ENCODE measurements at regions not wholly inside any gene's neighbourhood (a gene's known extent, or its start where the extent isn't known, plus 50 kb on each side); places are given as distances from the start of the nearest gene placed in this dataset.

DNA sequence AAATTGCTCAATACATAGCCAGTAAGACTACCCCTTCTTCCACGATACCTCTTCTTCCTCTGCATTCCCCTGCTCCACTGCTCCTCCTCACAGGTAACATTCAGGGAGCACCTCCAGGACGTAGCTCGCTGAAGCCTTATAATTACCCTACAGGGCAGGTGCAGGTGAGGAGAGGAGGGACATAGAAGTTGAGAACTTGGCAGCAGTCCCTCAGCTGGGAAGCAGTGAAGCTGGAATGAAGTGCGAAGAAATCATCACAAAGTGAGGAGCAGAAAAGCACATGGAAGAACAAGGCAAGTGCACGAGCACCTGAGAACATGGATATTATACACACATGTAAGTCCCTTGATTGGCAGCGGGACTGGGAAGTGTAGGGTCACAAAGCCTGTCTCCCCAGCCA, 118.2 kb downstream of the HSD17B3 start:
- no peak overlapping the region for H3K27ac Mint-ChIP-seq (ENCODE audit: unreplicated experiment)
- no peaks in the 10 kb centered on the region for H3K9me3 Mint-ChIP-seq (ENCODE audit: unreplicated experiment)
- H3K27me3 Mint-ChIP-seq (ENCODE audit: unreplicated experiment), result no peaks in the 10 kb centered on the region
- peaks cover 7% of the 10 kb centered on the region for H3K4me1 Mint-ChIP-seq (ENCODE audit: unreplicated experiment)
- no peak overlapping the region for H3K4me3 Mint-ChIP-seq (ENCODE audit: unreplicated experiment)
- DNase-seq (ENCODE audit: low spot score), result no peak
- TF ChIP-seq, protein P1, sequence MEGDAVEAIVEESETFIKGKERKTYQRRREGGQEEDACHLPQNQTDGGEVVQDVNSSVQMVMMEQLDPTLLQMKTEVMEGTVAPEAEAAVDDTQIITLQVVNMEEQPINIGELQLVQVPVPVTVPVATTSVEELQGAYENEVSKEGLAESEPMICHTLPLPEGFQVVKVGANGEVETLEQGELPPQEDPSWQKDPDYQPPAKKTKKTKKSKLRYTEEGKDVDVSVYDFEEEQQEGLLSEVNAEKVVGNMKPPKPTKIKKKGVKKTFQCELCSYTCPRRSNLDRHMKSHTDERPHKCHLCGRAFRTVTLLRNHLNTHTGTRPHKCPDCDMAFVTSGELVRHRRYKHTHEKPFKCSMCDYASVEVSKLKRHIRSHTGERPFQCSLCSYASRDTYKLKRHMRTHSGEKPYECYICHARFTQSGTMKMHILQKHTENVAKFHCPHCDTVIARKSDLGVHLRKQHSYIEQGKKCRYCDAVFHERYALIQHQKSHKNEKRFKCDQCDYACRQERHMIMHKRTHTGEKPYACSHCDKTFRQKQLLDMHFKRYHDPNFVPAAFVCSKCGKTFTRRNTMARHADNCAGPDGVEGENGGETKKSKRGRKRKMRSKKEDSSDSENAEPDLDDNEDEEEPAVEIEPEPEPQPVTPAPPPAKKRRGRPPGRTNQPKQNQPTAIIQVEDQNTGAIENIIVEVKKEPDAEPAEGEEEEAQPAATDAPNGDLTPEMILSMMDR (IDR thresholded peaks at IDR 0.05; ENCODE audit: unreplicated experiment), result no peak
- H3K36me3 Mint-ChIP-seq (ENCODE audit: low read depth, unreplicated experiment), result peaks cover 1% of the 10 kb centered on the region

DNA sequence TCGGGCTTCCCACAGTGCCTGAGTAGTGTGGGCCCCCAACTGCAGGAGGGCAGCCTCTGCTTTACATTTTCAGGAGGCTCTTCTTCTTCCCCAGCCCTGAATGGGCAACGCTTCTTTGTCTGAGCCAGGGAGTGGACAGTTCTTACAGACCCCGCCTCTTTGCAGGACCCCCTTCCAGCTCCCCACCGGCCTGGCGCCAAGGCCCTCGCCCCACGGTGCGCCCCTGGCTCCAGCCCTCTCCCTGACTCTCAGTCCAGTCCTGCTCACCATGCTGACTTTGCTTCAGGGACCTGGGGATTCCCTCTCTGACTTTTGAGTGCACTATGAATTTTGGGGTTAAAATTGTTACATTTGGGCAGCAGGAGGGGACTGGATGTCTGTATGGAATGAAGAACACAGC, 123.8 kb downstream of the HSD17B3 start:
- Mint-ChIP-seq H3K4me3 (ENCODE audit: unreplicated experiment) (no peak overlapping the region), H3K4me1 (ENCODE audit: unreplicated experiment) (peaks cover 46% of the 10 kb centered on the region), H3K27me3 (ENCODE audit: unreplicated experiment) (no peaks in the 10 kb centered on the region), H3K27ac (ENCODE audit: unreplicated experiment) (no peak overlapping the region), H3K9me3 (ENCODE audit: unreplicated experiment) (no peaks in the 10 kb centered on the region), H3K36me3 (ENCODE audit: low read depth, unreplicated experiment) (peaks cover 3% of the 10 kb centered on the region)
- DNase-seq (ENCODE audit: low spot score), result no peak
- TF ChIP-seq, protein P1 (IDR thresholded peaks at IDR 0.05; ENCODE audit: unreplicated experiment), result no peak

DNA sequence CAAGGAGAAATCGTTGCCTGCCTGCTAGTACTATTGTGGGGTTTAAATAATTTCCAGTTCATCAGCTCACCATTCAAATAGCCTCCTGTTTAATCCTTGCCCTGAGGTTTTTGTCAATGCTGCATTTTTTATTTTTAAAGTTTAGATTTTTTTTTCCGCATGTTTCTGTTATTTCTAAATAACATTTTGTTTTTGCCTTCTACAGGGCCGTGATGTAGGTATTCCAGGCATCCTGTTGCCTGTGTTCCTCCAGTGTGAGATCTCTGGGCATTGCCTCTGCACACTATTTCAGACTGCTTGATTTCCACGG, 124.3 kb downstream of the HSD17B3 start:
- Mint-ChIP-seq H3K36me3 (ENCODE audit: low read depth, unreplicated experiment) (peaks cover 3% of the 10 kb centered on the region), H3K27ac (ENCODE audit: unreplicated experiment) (no peak overlapping the region), H3K4me1 (ENCODE audit: unreplicated experiment) (peaks cover 50% of the 10 kb centered on the region), H3K4me3 (ENCODE audit: unreplicated experiment) (no peak overlapping the region), H3K27me3 (ENCODE audit: unreplicated experiment) (no peaks in the 10 kb centered on the region), H3K9me3 (ENCODE audit: unreplicated experiment) (no peaks in the 10 kb centered on the region)
- TF ChIP-seq, protein P1 (IDR thresholded peaks at IDR 0.05; ENCODE audit: unreplicated experiment), result no peak
- no peak for DNase-seq (ENCODE audit: low spot score)

DNA sequence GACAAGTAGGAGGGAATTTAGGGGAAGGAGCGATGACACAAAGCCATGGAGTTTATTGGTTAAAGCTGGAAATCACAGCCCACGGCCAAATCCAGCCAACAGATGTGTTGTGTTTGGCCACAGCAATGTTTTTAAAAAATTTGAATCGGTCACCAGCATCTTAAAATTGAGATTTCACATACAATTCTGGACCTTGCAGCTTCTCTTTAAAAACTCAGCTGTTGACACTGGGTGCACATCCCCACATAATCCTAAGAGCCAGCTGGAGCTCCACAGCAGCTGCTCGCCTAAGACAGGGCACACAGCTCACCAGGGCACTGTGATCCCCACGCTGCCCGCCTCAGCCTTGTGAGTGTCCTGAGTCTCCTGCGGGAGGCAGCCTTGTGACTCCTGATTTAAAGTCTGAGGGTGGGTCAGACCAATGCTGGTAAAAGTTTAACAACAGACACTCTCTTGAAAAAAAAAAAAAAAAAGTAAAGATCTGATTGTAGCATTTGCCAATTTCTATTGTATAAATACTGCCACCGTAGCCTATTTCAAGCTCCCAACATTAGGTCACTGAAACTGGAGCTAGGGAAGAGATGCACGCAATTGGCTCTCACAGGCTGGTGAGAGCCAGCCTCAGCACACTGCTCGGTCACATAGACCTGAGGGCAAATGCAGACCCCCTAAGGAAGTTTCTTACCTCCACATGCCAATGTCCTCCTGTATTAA, 124.8 kb downstream of the HSD17B3 start:
- Mint-ChIP-seq H3K27ac (ENCODE audit: unreplicated experiment) (peak overlapping the region; percentile 44), H3K4me3 (ENCODE audit: unreplicated experiment) (no peak overlapping the region), H3K9me3 (ENCODE audit: unreplicated experiment) (no peaks in the 10 kb centered on the region), H3K4me1 (ENCODE audit: unreplicated experiment) (peaks cover 54% of the 10 kb centered on the region), H3K27me3 (ENCODE audit: unreplicated experiment) (peaks cover 2% of the 10 kb centered on the region), H3K36me3 (ENCODE audit: low read depth, unreplicated experiment) (peaks cover 3% of the 10 kb centered on the region)
- TF ChIP-seq, protein P1 (IDR thresholded peaks at IDR 0.05; ENCODE audit: unreplicated experiment), result no peak
- DNase-seq (ENCODE audit: low spot score), result no peak

DNA sequence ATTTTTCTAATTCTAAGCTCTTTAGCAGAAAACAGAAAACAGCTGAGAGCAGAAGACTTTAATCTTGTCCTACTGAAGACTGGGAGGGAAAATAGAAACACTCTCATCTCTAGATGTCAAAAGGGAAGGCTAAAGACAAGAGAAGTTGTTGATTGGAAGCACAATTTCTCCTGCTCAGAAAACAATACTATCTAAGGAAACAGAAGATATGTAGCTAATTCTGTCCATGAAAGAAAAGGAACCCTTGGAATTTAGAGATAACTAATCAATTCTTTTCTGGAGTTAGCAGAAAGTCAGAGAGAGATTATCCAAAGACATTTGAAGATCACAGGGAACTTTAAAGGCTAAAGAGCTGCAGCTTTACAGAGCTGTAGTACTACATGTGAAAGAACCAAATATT, 126.2 kb downstream of the HSD17B3 start:
- DNase-seq (ENCODE audit: low spot score), result no peak
- H3K27ac Mint-ChIP-seq (ENCODE audit: unreplicated experiment), result peak overlapping the region; percentile 90
- no peak overlapping the region for H3K4me3 Mint-ChIP-seq (ENCODE audit: unreplicated experiment)
- TF ChIP-seq, protein P1 (IDR thresholded peaks at IDR 0.05; ENCODE audit: unreplicated experiment), result no peak
- H3K4me1 Mint-ChIP-seq (ENCODE audit: unreplicated experiment), result peaks cover 61% of the 10 kb centered on the region
- H3K27me3 Mint-ChIP-seq (ENCODE audit: unreplicated experiment), result peaks cover 2% of the 10 kb centered on the region
- H3K9me3 Mint-ChIP-seq (ENCODE audit: unreplicated experiment), result no peaks in the 10 kb centered on the region
- peaks cover 3% of the 10 kb centered on the region for H3K36me3 Mint-ChIP-seq (ENCODE audit: low read depth, unreplicated experiment)

All from endothelial cell (in vitro differentiated cells).